HG03521 (cell line): ENCODE measurements at regions not wholly inside any gene's neighbourhood (a gene's known extent, or its start where the extent isn't known, plus 50 kb on each side); places are given as distances from the start of the nearest gene placed in this dataset.

ENCODE experiments used
- ATAC-seq: cut with Tn5 transposase; IDR thresholded peaks from one replicate; pipeline ENCODE4 v1.9.1; 2021; ENCODE audit warnings: mild to moderate bottlenecking, moderate library complexity; ENCODE audit not compliant: unreplicated experiment

DNA sequence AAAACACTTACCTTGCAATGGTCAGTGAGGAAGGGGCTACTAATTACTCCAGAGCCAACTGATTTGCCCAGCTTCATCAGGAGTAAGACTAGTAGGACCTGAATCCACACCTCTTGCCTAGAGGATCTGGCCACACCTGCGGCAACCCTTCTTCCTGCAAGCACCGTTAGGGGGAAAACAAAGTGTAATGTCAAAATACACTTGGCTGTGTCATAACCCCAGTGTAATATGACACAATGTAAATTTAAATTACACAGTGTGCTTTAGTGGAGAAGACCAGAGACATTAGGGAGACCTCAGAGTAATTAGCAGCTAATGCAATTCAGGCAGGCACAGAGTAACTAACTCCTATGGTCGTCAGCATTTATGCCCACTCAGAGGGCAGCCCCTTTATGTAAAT is 308.5 kb upstream of the ARRDC4 start:
- no peak for ATAC-seq

DNA sequence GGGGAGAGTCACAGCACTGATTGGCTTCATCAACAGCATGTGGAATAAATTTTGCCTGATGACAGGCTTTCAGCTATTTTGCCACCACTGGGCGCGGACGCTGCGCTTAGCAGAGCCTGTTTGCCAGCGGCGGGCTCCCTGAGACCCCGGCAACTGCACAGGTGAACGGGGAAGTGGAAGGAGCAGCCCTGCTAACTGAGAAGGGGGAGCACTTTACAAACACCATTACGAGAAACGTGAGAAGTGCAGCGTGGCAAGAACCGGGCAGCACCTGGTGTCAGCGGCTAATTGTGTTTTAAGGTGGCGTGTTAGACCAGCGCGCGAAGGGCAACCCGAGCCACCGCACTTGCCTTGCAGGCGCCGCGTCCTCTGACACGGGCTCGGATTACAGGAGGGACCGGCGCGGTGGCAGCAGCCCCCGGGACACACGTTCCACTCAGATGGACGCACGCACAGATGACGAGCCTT is 307.8 kb upstream of the ARRDC4 start:
- ATAC-seq, result no peak

DNA sequence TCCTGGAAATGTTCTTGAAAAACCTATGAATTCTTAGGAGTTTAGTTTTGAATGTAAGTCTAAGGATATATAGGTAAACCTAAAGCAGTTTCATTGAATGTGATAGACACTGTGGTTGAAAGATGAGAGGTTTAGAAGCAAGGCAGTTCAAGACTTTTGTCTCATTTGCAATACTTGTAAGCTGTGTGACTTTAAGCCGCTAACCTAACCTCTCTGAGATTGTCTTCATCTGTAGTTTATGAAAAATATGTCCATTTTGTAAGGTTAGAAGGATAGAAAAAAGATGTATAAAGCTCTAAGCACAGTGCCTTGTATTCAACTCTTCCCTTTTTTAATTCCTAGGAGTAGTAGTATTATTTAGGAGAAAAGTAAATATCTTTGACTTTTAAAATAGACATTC is 306.6 kb upstream of the ARRDC4 start:
- ATAC-seq, result no peak

DNA sequence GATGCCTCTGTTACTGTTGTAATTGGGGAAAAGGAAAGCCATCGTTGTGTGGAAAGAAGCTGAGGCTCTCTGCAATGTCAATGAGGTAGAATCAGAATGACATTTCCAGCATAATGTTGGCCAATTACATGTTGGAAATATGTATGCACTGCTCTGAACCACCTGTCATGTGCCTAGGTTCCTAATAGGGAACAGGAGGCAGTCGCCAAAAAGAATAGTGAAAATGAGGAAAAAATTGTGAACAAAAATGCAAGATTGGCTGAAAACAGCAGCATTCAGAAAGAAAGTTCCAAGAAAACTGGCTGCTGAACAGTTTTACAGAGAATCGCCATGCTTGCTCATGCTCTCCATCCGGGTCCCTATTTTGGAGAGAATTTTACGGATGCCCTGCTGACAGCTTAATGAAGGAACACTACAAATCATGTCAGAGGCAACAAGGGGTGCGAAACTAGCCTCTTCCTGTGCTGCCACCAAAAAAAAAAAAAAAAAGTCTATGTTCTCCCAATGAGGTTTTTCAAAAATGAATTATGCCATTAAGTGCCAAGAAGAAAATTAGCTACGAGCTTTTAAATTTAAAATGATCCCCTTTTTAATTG is 305.9 kb upstream of the ARRDC4 start:
- no peak for ATAC-seq

DNA sequence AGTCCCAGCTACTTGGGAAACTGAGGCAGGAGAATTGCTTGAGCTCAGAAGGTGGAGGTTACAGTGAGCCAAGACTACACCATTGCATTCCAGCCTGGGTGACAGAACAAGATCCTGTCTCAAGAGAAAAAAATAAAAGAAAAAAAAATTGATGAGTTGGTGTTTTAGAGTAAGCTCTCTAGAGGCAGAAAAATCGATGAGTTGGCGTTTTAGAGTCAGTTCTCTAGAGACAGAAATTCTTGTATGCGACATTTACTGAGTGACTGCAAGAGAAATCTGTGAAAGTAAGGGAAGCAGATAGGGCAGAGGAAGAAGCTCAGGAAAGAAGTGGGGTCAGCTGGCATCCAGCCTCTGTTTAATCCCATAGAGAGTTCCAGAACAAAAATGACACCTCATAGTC is 298.7 kb upstream of the ARRDC4 start:
- no peak for ATAC-seq

DNA sequence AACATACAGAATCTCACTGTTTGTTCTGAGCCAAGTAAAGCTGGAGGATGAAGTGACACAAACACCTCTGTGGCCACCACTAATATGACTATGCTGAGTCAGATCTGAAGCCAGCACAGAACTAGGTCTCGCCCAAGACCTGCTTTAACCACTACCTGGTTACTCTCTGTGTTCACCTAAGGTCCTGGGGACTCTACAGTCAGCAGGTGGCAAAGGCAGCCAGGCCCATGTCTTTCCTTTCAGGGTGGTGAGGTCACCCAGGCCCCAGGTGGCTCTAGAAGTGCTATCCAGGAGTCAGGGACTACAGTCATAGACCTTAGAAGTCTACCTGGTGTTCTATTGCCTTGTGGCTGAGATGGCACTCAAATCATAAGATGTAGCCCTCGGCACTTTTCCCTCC is 287.9 kb upstream of the ARRDC4 start:
- ATAC-seq, result no peak

DNA sequence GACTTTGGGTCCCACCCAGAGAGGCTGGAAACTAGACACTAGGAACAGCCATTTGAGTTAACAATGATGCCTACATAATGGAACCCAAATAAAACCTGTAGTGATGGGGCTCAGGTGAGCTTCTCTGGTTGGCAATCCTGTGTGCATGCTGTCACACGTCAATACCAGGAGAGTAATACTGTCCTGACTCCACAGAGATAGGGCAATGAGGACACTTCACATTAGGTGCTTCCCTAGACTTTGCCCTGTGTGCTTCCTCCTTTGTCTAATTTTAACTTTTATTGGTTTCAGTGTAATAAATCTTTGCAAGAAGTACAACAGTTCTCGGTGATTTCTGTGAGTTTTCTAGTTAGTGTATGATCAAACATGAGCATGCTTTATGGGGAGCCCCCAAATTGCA is 281.8 kb upstream of the ARRDC4 start:
- no peak for ATAC-seq

DNA sequence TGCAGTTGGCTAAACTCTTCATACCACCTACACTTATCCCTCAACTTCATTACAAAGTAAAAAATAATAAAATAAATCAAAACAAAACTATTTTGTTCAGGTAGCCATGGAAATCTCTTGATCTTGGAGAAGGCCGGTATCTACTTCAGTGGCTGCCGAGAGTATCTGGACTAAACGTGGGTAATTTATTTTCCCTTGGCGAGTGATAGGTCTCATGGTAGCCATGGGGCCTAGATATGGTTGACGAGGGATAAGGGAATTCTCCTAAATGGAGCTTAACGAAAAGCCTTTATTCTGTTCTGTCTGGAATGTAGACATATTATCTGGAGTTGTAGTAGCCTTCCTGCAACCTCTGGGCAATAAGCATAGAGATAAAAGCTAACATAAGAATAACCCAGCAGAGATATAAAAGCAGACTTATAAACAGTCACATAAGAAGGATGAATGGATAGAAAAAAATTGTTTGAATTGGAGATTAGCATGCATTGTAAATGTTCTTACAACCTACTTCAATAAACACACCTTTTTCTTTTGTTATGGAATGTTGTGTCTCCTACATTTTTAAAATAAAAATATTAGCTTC is 281.3 kb upstream of the ARRDC4 start:
- ATAC-seq, result no peak

DNA sequence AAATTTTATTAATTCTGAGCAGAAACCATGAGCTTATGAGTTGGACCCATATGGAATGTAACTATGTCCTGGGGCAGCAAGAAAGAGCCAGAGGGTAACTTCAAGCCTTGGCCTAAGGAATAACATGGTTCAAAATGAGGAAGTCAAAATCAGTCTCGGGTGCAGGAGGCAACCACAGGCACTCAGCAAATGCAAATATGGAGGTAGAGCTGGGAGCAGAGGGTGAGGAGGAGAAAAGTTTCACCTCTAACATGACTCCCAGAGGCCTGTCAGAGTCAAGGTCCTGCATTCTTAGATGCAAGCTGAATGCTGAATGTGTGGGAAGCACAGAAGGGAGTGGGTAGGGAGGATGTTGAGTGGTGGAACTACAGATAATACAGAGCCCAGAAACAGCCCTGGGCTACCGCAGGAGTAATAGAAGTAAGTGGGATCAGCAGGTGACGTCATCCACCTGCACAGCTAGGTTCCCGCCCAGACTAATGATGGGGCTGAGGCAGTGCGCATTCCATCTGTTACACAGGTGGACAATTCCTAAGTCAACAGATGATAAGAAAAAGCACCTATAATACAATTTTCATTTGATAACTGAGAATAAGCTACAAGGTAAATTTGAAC is 279.8 kb upstream of the ARRDC4 start:
- ATAC-seq, result no peak

DNA sequence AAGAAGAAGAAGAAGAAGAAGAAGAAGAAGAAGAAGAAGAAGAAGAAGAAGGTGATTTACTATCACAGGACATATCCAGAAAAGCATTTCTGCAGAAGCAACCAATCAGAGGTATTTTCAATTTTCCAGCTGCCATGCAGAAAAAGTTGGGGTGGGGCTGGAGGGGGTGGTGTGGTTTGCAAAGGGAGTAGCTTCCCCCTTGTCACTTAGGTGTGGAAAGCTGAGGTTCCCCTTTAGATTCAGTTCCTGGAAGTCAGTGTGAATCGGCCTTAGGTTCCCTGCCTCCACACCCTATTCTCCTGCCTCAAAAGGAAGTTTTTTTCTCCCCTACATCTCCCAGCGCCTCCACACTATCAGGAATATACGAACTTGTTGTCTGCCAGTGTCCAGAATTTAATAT is 276.7 kb upstream of the ARRDC4 start:
- no peak for ATAC-seq

DNA sequence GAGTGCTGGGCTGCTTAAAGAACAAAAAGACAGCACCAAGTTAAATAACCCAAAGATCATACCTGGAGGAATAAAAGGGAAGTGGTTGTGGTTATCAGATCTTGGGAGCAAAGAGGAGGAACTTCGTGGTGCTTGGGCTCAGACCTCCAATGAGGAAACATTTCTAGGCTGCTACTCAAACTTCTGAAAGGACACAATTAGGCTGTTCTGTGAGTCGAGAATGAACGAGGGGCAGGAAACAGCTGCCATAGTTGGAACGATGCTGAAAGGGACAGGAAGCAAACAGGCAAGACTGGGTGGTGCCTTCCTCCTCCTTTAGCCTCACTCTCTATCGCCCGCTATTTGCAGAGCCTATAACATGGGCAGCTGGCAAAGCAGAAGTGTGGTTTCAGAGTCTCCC is 276.3 kb upstream of the ARRDC4 start:
- no peak for ATAC-seq

DNA sequence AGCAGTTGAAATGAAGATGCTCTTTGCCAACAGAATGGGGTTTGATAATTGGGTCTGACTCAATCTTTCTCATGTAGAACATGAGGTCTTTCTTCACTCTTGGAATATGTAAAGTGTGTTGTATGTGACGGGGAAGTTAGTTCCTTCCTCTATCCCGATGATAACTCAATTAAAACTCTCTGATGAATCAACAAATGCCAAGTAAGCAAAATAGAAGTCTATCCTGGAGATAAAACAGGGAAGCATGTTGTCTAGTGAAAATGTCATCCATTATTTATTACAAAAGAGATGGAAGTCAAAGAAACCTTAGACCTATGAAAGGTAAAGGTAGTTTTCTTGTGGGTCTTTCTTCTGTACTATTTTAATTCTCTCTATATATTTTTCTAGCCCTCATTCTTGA is 274.2 kb upstream of the ARRDC4 start:
- no peak for ATAC-seq

DNA sequence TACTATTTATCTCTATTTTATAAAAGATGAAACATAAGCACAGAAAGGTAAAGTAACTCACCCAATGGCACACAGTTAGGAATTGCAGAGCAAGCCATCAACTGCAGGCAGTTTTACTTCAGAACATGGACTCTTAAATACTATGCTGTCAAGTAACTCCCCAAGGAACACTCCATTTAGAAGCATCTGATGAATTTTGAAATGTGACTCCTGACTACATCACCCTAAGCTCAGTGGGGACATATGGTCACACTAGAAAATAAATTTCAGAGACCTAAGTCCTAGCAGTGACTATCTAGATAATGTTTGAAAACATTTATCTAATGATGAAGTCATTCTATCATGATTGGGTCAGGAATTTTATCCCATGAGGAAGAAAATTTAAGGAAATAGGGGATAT is 272.8 kb upstream of the ARRDC4 start:
- no peak for ATAC-seq

DNA sequence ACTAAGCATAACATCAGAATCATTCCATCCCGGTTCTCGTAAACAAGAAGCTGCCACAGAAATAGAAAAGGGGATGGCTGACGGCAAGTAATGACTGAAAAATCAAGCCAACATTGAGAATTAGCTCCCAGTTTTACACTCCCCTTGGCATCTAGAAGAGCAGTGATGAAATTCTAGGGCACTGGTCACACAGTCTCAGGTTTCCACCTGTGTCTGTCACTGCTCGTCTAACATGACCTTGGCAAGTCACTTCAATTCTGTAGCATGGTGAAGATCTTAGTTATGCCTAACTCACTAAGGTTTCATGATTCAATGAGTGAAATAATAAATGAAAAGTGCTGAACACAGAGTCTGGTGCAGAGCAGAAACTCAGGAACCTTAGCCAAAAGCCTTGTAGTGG is 272.3 kb upstream of the ARRDC4 start:
- ATAC-seq, result no peak

DNA sequence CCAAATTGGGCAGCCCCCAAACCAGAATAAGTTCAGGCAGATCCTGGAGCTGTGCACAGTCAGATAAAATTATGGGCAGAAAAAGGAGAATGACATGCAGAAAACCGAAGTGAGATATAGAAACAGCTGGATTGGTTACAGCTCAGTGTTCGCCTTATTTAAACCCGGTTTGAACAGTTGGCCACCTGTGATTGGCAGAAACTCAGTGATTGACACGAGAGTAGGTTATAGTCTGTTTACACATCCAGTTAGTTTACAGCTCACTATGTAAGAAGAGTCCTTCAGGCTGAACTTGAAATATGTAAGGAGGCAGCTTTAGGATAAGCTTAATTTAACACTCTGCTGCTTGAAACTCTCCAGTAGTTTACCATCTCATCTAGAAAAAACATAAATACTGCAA is 271.6 kb upstream of the ARRDC4 start:
- ATAC-seq, result no peak

DNA sequence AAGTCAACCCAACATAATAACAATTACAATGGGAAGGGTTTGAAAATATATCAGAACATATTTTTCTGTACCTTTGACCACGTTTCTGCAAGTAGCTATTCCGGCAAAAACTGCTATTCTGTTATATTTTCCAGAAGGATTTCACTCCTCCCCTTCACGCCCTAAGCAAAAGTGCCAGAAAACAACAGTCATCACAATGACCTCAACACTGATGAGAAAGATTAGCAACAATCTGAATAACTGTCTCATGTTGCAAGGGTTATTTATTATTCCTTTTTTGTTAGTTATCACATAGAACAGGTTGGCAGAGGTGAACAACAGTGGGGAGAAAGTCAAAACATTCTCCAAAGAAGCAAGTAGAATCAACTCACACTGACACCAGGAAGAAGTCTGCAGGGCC is 269.4 kb upstream of the ARRDC4 start:
- no peak for ATAC-seq

DNA sequence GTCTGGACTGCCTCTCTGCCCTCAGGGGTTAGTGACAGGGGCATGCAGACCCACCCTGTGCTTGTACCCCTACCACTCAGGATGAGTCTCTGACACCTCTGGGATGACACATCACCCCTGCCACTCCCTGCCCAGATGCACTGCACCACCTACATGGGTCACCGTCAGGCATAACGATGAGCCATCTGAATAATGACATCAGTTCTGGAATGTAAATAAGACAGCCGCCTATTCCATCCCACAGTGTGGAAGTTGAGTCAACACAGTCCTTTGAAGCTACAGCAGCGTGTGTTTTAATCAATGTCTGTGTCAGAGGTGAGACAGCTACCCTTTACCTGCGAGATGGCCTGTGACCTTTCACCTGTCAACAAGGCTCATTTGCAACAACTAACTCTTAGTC is 268.7 kb upstream of the ARRDC4 start:
- no peak for ATAC-seq

DNA sequence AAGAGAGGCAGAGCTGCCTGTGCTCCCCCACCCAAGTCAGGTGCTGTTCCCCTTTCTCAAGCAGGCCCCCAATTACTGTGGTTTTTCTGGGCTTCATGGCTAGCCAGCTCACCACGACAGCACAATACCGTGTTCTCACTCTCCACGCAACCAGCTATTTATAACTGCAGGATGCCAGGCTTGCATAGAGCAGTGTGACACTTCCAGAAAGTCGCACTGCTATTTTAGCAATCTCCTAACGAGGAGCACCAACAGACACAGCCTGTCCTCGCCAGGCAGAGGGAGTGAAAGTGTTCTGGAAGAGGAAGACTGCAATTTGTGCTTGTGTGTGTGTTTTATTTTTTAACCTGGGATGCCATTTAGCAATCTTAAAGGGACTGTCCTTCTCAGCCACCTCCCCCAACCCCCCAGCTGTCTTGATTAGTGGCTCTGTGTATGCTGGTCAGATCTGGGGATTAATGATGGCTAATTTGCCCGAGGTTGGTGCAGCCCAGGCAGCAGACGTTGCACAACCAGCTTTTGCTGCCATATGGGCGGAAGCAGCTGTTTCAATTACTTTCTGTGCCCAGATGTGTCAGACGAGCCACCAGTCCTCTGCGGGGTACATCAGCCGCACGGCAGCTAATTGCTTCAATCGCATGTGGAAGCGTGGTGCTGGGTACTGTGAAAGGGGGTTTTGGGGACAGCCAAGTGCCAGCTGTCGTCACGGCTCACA is 268.0 kb upstream of the ARRDC4 start:
- no peak for ATAC-seq

DNA sequence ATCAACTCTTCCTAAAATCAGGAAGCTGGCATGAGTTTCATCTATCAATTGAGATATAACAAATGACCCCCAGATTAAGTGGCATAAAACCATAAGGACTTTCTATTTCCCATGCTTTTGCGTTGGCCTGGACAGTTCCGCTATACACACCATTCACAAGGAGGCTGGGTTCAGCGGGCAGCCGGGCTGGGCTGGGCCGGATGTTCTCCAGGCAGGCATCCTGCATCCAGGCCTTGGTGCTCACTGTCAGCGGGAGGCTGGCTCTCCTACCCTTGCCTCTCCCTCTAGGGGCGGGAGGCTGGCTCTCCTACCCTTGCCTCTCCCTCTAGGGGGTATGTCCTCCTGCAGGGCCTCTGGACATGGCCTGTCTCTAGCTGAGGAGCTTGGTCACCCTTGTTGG is 266.0 kb upstream of the ARRDC4 start:
- no peak for ATAC-seq

DNA sequence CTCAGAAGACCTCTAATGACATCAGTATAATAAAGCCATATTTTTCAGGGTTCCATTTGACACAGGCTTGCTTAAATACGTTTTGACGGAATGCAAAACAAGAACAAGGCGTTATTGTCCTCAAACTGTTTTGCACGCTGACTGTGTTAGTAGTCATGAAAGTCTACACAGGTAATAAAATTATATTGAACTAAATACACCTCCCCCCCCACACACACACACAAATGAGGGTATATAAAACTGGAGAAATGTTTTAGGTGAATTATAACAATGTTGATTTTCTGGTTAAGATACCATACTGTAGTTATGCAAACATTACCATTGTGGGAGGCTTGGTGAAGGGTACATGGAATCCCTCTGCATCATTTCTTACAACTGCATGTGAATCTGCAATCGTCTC is 257.1 kb upstream of the ARRDC4 start:
- no peak for ATAC-seq

DNA sequence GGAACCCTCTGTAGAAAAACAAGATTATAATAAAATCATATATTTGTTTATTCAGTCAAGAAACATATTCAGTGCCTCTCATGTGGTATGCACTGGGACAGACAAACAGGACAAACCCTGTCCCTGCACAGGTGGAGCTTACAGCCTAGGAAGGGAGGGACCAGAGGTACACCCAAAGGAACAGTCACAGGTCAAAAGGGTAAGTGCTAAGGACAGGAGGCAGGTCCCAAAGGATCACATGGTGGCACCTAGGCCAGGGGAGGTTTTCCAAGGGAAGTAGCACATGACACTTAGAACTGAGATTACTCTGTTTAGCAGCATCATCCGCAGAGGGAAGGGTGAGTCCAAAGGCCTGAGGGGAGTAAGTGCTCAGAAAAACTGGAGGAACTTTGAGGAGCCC is 254.4 kb upstream of the ARRDC4 start:
- no peak for ATAC-seq

DNA sequence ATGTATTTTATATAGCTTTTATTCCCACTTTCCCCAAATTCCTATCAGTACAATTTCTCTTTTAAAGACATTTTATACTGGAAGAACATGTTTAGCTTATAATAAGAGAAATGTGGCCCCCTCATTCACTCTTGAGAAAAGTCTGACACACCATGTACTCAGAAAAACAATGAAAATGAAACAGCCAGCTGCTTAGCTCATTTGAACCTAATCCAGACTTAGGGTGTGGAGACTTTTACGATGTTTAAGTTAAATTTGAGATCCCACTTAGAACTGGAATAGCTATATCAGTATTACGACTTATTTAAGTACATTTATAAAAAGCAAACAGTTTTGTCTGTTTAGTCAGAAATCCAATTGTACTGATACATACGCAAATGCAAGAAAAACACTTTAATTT is 252.3 kb upstream of the ARRDC4 start:
- no peak for ATAC-seq
